CD14-positive monocyte (primary cell): ENCODE measurements at regions not wholly inside any gene's neighbourhood (a gene's known extent, or its start where the extent isn't known, plus 50 kb on each side); places are given as distances from the start of the nearest gene placed in this dataset.

ENCODE experiments used
- DNase-seq, 3 donors: peaks; one replicate each; pipeline ENCODE4 v3.0.0-alpha.2; 2011 to 2022
- H2AFZ ChIP-seq: 2 replicates; pipeline ENCODE4 v1.6.0; 2012; ENCODE audit warnings: mild to moderate bottlenecking, low read depth, low read length, inconsistent platforms; ENCODE audit not compliant: insufficient read depth, poor library complexity, severe bottlenecking
- H3K27ac ChIP-seq, 2 donors: 1 replicate in 1 of 2; 2 replicates in 1 of 2; pipeline ENCODE4 v1.5.1; 2012 to 2013; ENCODE audit warnings: low read length in 2 of 2, control low read depth in 1 of 2, inconsistent platforms in 1 of 2, low read depth in 1 of 2, mild to moderate bottlenecking in 1 of 2
- H3K27me3 ChIP-seq, 2 donors: one replicate each; pipeline versions ENCODE4 v1.6.0 to v1.6.1; 2011 to 2013; ENCODE audit warnings: low read length in 2 of 2; ENCODE audit not compliant: control insufficient read depth in 2 of 2, insufficient read depth in 2 of 2
- H3K36me3 ChIP-seq, 2 donors: replicated peaks in 1 of 2; 1 replicate in 1 of 2; 2 replicates in 1 of 2; pipeline versions ENCODE4 v1.5.1 to v1.6.1; 2012 to 2013; ENCODE audit warnings: low read length in 2 of 2, control low read depth in 1 of 2, inconsistent platforms in 1 of 2, mild to moderate bottlenecking in 1 of 2; ENCODE audit not compliant: insufficient read depth in 2 of 2, control insufficient read depth in 1 of 2
- H3K4me1 ChIP-seq, 2 donors: 1 replicate in 1 of 2; 2 replicates in 1 of 2; pipeline versions ENCODE4 v1.5.1 to v1.6.1; 2012 to 2013; ENCODE audit warnings: low read length in 2 of 2, control low read depth in 1 of 2, inconsistent platforms in 1 of 2, mild to moderate bottlenecking in 1 of 2, moderate library complexity in 1 of 2; ENCODE audit not compliant: insufficient read depth in 2 of 2, control insufficient read depth in 1 of 2
- H3K4me2 ChIP-seq: replicated peaks from 2 replicates; pipeline ENCODE3; 2012; ENCODE audit warnings: low read length, moderate library complexity, mild to moderate bottlenecking; ENCODE audit not compliant: poor library complexity, severe bottlenecking; ENCODE audit errors: extremely low read depth
- H3K4me3 ChIP-seq, 3 experiments: fragments of 200-600 bp in 1 of 3; sonication (generic) in 1 of 3; replicated peaks in 1 of 3; 1 replicate in 2 of 3; 2 replicates in 1 of 3; pipeline ENCODE4 v1.5.1; 2011 to 2013; ENCODE audit warnings: low read length in 3 of 3, mild to moderate bottlenecking in 3 of 3, control low read depth in 2 of 3, low read depth in 2 of 3, inconsistent platforms in 1 of 3, moderate library complexity in 1 of 3
- H3K79me2 ChIP-seq: 2 replicates; pipeline ENCODE4 v1.6.0; 2012; ENCODE audit warnings: mild to moderate bottlenecking, control low read depth, inconsistent platforms, low read length, moderate library complexity; ENCODE audit not compliant: insufficient read depth
- H3K9ac ChIP-seq: 2 replicates; pipeline ENCODE4 v1.6.0; 2017; ENCODE audit warnings: low read length, mild to moderate bottlenecking; ENCODE audit not compliant: insufficient read depth, poor library complexity, severe bottlenecking
- H3K9me3 ChIP-seq, 2 donors: replicated peaks in 1 of 2; 1 replicate in 1 of 2; 2 replicates in 1 of 2; pipeline versions ENCODE4 v1.5.1 to v1.6.1; 2012 to 2013; ENCODE audit warnings: low read length in 2 of 2, control low read depth in 1 of 2; ENCODE audit not compliant: control insufficient read depth in 1 of 2, insufficient read depth in 1 of 2
- H4K20me1 ChIP-seq: 2 replicates; pipeline ENCODE4 v1.6.0; 2012; ENCODE audit warnings: mild to moderate bottlenecking, low read length, control low read depth, moderate library complexity; ENCODE audit not compliant: insufficient read depth
- H3K27ac Mint-ChIP-seq, 7 donors: one replicate each; pipeline ENCODE4 v1.8.0; 2020; ENCODE audit warnings: mild to moderate bottlenecking in 7 of 7, mixed read lengths in 7 of 7, moderate library complexity in 6 of 7, inconsistent platforms in 2 of 7
- H3K27me3 Mint-ChIP-seq, 3 donors: one replicate each; pipeline ENCODE4 v1.8.0; 2021 to 2022; ENCODE audit warnings: low read depth in 3 of 3, mild to moderate bottlenecking in 3 of 3, mixed read lengths in 3 of 3, moderate library complexity in 3 of 3, inconsistent platforms in 1 of 3
- H3K36me3 Mint-ChIP-seq, 2 donors: one replicate each; pipeline ENCODE4 v1.8.0; 2020; ENCODE audit warnings: mixed read lengths in 2 of 2, inconsistent platforms in 1 of 2, mild to moderate bottlenecking in 1 of 2
- H3K4me1 Mint-ChIP-seq: one replicate; pipeline ENCODE4 v1.8.0; 2020; ENCODE audit warnings: mild to moderate bottlenecking, mixed read lengths
- H3K4me3 Mint-ChIP-seq, 2 donors: one replicate each; pipeline ENCODE4 v1.8.0; 2020; ENCODE audit warnings: mild to moderate bottlenecking in 2 of 2, mixed read lengths in 2 of 2, moderate library complexity in 1 of 2
- H3K9me3 Mint-ChIP-seq, 7 donors: one replicate each; pipeline ENCODE4 v1.8.0; 2020 to 2022; ENCODE audit warnings: mixed read lengths in 7 of 7, mild to moderate bottlenecking in 6 of 7, moderate library complexity in 6 of 7, inconsistent platforms in 2 of 7
- CTCF ChIP-seq: fragments of 200-600 bp; IDR thresholded peaks from one replicate; pipeline ENCODE4 v1.8.0; 2022; ENCODE audit warnings: antibody characterized with exemption, mild to moderate bottlenecking
- WGBS: methylation state at CpG from one replicate; pipeline ENCODE4 v1.1.5; 2013; ENCODE audit warnings: missing lambda C conversion rate; ENCODE audit not compliant: insufficient coverage; 5-methylcytosine and 5-hydroxymethylcytosine counted together
- intact Hi-C, 2 donors: fragments of 100-400 bp; cut with micrococcal nuclease; formaldehyde crosslinking; loops; one replicate each; pipeline versions ENCODE4 v1.15.0 to v1.15.1; 2023

DNA sequence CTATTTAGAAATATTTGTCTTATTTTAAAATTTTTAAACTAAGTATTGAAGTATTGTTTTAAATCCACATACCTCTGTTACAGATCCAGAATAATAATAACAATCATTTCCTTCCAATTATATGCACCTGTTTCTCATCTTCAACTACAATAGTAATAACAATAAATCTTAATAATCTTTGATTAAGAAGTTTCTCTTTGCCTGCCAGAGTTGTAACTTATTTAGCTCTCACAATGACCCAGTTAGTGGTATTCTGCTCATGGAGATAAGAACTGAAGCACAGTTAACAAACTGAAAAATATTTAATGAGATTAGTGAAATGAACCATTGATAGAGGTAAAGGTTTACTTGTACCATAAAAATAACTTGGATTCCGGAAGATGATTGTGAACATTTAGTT, 796.3 kb downstream of the LUZP2 start:
- Histone ChIP-seq H3K4me2 (no peak overlapping the region), H3K27ac (no peak overlapping the region), H3K4me1 (no peaks in the 10 kb centered on the region), H3K9me3 (peaks cover 0 to 5% of the 10 kb centered on the region in 2 donors), H2AFZ (no peak overlapping the region), H3K9ac (no peak overlapping the region), H3K27me3 (no peaks in the 10 kb centered on the region), H4K20me1 (no peaks in the 10 kb centered on the region), H3K36me3 (no peaks in the 10 kb centered on the region), H3K4me3 (no peak overlapping the region), H3K79me2 (no peaks in the 10 kb centered on the region)
- DNase-seq: no peak
- Mint-ChIP-seq H3K27me3 (peaks cover 0 to 2% (median 0%) of the 10 kb centered on the region in 3 donors), H3K4me1 (no peaks in the 10 kb centered on the region), H3K4me3 (no peak overlapping the region), H3K36me3 (no peaks in the 10 kb centered on the region), H3K27ac (no peak overlapping the region), H3K9me3 (peaks cover 0 to 3% (median 0%) of the 10 kb centered on the region in 7 donors)
- intact Hi-C loops: no loop called here
- TF ChIP-seq CTCF: no peak
- WGBS: no CpG with 5 or more reads among the region's 1 CpG

DNA sequence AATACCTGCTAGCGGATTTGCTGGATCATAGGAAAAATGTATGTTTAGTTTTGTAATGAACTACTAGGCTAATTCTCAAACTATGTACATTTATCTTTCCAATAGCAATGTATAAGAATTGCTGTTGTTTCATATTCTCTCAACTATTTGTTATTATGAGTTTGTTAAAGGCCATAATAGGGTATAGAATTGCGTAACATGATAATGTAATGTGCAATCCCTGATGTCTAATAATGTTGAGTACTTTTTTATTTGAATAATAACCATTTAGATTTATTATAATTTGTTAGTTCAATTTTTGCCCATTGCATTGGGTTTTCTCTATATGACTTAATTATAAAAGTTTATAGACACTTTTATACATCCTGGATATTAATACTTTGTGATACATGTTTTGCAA, 801.6 kb downstream of the LUZP2 start:
- H3K4me2 ChIP-seq: no peak overlapping the region
- H3K27me3 ChIP-seq: no peaks in the 10 kb centered on the region
- no peak overlapping the region for H3K4me3 Mint-ChIP-seq
- H3K4me1 Mint-ChIP-seq: no peaks in the 10 kb centered on the region
- H3K4me1 ChIP-seq: no peaks in the 10 kb centered on the region
- H3K9me3 Mint-ChIP-seq: peaks cover 0 to 11% (median 3%) of the 10 kb centered on the region in 7 donors
- intact Hi-C loops: no loop called here
- no peak for DNase-seq
- WGBS: no CpG with 5 or more reads among the region's 2 CpGs
- no peaks in the 10 kb centered on the region for H3K79me2 ChIP-seq
- H3K36me3 ChIP-seq: no peaks in the 10 kb centered on the region
- no peak overlapping the region for H3K4me3 ChIP-seq
- H3K27ac ChIP-seq: no peak overlapping the region
- H3K9me3 ChIP-seq: peaks cover 15 to 20% of the 10 kb centered on the region in 2 donors
- no peaks in the 10 kb centered on the region for H3K27me3 Mint-ChIP-seq
- no peak overlapping the region for H3K27ac Mint-ChIP-seq
- no peak overlapping the region for H2AFZ ChIP-seq
- H3K9ac ChIP-seq: no peak overlapping the region
- H4K20me1 ChIP-seq: no peaks in the 10 kb centered on the region
- TF ChIP-seq CTCF: no peak
- no peaks in the 10 kb centered on the region for H3K36me3 Mint-ChIP-seq
